OCI-LY3 (cell line): ENCODE measurements at regions not wholly inside any gene's neighbourhood (a gene's known extent, or its start where the extent isn't known, plus 50 kb on each side); places are given as distances from the start of the nearest gene placed in this dataset.

Experiments
- H2AFZ ChIP-seq: fragments of 200-600, 300-600 bp; shearing (Covaris generic); 2 replicates; pipeline ENCODE4 v1.6.0; 2014; ENCODE audit warnings: antibody characterized with exemption, low read depth, low read length
- H3K27ac ChIP-seq: fragments of 200-600, 300-600 bp; sonication (generic); 2 replicates; pipeline ENCODE4 v1.5.1; 2014; ENCODE audit warnings: mild to moderate bottlenecking, low read length, moderate library complexity, mixed read lengths
- H3K27me3 ChIP-seq: fragments of 200-600, 300-600 bp; sonication (generic); 2 replicates; pipeline ENCODE4 v1.6.1; 2014; ENCODE audit warnings: low read depth, low read length, mixed read lengths
- H3K36me3 ChIP-seq: fragments of 200-600, 300-600 bp; sonication (generic); replicated peaks from 2 replicates; pipeline ENCODE3; 2014; ENCODE audit warnings: low read depth, low read length, mixed read lengths
- H3K4me1 ChIP-seq: fragments of 300-600, 200-600 bp; sonication (generic); 2 replicates; pipeline ENCODE4 v1.6.1; 2014; ENCODE audit warnings: low read length, mixed read lengths
- H3K4me2 ChIP-seq: fragments of 200-600, 300-600 bp; sonication (generic); 2 replicates; pipeline ENCODE4 v1.6.1; 2014; ENCODE audit warnings: low read length, mixed read lengths
- H3K4me3 ChIP-seq: fragments of 300-600, 200-600 bp; sonication (generic); 2 replicates; pipeline ENCODE4 v1.5.1; 2014; ENCODE audit warnings: antibody characterized with exemption, mild to moderate bottlenecking, low read length, moderate library complexity
- H3K79me2 ChIP-seq: fragments of 300-600, 200-600 bp; shearing (Covaris generic); 2 replicates; pipeline ENCODE4 v1.6.1; 2014; ENCODE audit warnings: mild to moderate bottlenecking, low read length, mixed read lengths
- H3K9ac ChIP-seq: fragments of 300-600, 200-600 bp; shearing (Covaris generic); 2 replicates; pipeline ENCODE4 v1.6.0; 2014; ENCODE audit warnings: mild to moderate bottlenecking, low read length, moderate library complexity
- H3K9me3 ChIP-seq: fragments of 200-600, 300-600 bp; shearing (Covaris generic); 2 replicates; pipeline ENCODE4 v1.6.1; 2014; ENCODE audit warnings: low read length, mixed read lengths; ENCODE audit not compliant: insufficient read depth
- H4K20me1 ChIP-seq: fragments of 200-600, 300-600 bp; sonication (generic); 2 replicates; pipeline ENCODE4 v1.6.1; 2016; ENCODE audit warnings: low read length, mixed read lengths; ENCODE audit not compliant: insufficient read depth
- EZH2phosphoT487 ChIP-seq: fragments of 200-600 bp; shearing (Covaris generic); IDR thresholded peaks from 2 replicates; pipeline ENCODE4 v1.6.1; 2018; ENCODE audit warnings: antibody characterized with exemption, mixed run types, low read depth
- TF ChIP-seq, protein P1 (sequence below): fragments of 200-600, 300-600 bp; sonication (generic); IDR thresholded peaks from 2 replicates; pipeline ENCODE4 v1.5.1; 2014; ENCODE audit warnings: antibody characterized with exemption, low read length, low read depth

DNA sequence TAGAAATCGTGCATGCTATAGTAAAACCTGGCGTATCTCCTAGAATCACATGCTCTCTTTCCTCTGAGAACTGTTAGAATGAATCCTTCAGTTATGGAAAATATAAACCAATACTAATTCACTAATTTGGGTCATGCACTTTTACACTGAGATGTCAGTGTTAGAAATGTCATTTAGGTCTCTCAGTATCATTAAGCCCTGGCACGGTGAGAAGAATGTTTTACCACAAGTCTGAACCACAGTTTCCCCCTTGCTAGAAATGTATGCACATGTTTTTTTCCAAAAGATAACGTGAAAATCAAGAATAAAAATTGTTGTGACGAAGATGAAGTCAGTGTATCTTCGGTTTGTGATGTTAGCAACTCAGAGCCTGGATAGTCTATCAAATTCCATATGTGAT, 1062.7 kb upstream of the NCAM2 start:
- Histone ChIP-seq H3K79me2 (no peaks in the 10 kb centered on the region), H3K4me1 (no peaks in the 10 kb centered on the region), H3K4me3 (no peak overlapping the region), H3K27me3 (no peaks in the 10 kb centered on the region), H3K27ac (no peak overlapping the region), H3K4me2 (no peak overlapping the region), H3K9me3 (no peaks in the 10 kb centered on the region), H2AFZ (no peak overlapping the region; the same call in 1 of the 2 replicates), H3K36me3 (no peaks in the 10 kb centered on the region), H4K20me1 (no peaks in the 10 kb centered on the region), H3K9ac (no peak overlapping the region)
- TF ChIP-seq, protein P1, sequence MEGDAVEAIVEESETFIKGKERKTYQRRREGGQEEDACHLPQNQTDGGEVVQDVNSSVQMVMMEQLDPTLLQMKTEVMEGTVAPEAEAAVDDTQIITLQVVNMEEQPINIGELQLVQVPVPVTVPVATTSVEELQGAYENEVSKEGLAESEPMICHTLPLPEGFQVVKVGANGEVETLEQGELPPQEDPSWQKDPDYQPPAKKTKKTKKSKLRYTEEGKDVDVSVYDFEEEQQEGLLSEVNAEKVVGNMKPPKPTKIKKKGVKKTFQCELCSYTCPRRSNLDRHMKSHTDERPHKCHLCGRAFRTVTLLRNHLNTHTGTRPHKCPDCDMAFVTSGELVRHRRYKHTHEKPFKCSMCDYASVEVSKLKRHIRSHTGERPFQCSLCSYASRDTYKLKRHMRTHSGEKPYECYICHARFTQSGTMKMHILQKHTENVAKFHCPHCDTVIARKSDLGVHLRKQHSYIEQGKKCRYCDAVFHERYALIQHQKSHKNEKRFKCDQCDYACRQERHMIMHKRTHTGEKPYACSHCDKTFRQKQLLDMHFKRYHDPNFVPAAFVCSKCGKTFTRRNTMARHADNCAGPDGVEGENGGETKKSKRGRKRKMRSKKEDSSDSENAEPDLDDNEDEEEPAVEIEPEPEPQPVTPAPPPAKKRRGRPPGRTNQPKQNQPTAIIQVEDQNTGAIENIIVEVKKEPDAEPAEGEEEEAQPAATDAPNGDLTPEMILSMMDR = no peak
- no peak for TF ChIP-seq EZH2phosphoT487

DNA sequence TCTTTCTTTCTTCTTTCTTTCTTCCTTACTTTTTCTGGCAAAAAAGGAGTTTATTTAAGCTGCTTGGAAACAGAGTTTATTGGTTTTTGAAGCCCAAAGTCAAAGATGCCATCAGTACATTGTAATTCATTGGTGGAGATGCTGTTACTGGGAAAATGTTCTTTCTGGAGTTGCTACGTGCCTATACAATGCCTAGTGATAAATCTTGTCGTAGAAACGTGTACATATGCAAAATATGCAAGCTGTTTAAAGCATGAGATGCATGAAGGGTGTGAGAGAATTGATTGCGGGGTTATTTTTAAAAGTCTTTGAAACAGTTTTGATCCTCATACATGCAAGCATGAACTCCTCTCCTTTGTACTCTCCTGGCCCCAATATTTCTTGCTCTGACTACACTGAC, 1060.6 kb upstream of the NCAM2 start:
- no peaks in the 10 kb centered on the region for H4K20me1 ChIP-seq
- no peak overlapping the region for H3K4me3 ChIP-seq
- H3K79me2 ChIP-seq = no peaks in the 10 kb centered on the region
- H3K4me2 ChIP-seq = no peak overlapping the region
- no peaks in the 10 kb centered on the region for H3K4me1 ChIP-seq
- TF ChIP-seq, protein P1 = no peak
- TF ChIP-seq EZH2phosphoT487 = no peak
- no peaks in the 10 kb centered on the region for H3K27me3 ChIP-seq
- H3K9ac ChIP-seq = no peak overlapping the region
- H3K36me3 ChIP-seq = no peaks in the 10 kb centered on the region
- no peaks in the 10 kb centered on the region for H3K9me3 ChIP-seq
- no peak overlapping the region for H2AFZ ChIP-seq
- H3K27ac ChIP-seq = no peak overlapping the region

DNA sequence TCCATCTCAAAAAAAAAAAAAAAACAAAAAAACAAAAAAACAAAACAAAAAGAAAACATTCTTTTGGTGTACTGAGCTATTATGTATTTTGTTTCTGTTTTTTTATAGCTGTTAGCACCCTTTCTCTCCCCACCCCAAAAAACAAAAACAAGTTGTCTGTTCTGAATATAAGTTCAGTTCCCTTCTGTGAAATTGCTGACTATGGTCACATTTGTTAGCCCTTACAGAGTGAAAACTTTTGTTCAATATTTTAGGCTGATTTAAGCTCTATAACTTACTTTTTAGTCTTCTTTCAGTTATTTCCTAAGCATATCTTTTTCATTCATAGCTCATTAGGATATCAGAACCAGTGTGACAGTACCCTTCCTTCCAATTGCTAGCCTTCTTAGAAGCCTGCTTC, 1056.6 kb upstream of the NCAM2 start:
- Histone ChIP-seq H3K4me2 (no peak overlapping the region), H2AFZ (no peak overlapping the region), H3K9ac (no peak overlapping the region), H4K20me1 (no peaks in the 10 kb centered on the region), H3K79me2 (no peaks in the 10 kb centered on the region), H3K9me3 (no peaks in the 10 kb centered on the region), H3K27ac (no peak overlapping the region), H3K4me1 (no peaks in the 10 kb centered on the region), H3K27me3 (no peaks in the 10 kb centered on the region), H3K36me3 (no peaks in the 10 kb centered on the region), H3K4me3 (no peak overlapping the region)
- TF ChIP-seq, protein P1 = no peak
- no peak for TF ChIP-seq EZH2phosphoT487

DNA sequence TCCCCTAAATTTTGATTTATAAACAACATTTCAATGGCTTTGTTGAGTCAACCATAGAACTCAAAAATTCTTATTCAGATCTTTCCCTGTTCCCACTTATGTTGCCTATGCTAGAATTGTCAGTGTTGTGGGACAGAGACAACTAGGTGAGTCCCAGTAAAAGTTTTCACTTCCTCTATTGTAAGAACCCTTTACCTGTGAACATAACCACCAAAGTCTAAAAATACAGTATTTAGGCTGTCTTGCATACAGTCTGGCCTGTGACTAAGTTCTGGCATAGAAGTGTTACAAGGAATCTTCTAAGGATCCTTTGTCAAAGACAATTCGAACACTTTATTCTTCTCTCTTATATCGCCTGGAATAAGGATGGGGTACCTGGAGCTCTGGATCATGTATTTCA, 1047.9 kb upstream of the NCAM2 start:
- H3K9me3 ChIP-seq = no peaks in the 10 kb centered on the region
- H3K4me2 ChIP-seq = no peak overlapping the region
- H3K27me3 ChIP-seq = no peaks in the 10 kb centered on the region
- H3K4me3 ChIP-seq = no peak overlapping the region
- H3K36me3 ChIP-seq = no peaks in the 10 kb centered on the region
- H4K20me1 ChIP-seq = no peaks in the 10 kb centered on the region
- H3K9ac ChIP-seq = no peak overlapping the region
- no peaks in the 10 kb centered on the region; the same call in 1 of the 2 replicates for H3K4me1 ChIP-seq
- TF ChIP-seq, protein P1 = no peak
- TF ChIP-seq EZH2phosphoT487 = no peak
- H2AFZ ChIP-seq = no peak overlapping the region
- H3K79me2 ChIP-seq = no peaks in the 10 kb centered on the region
- H3K27ac ChIP-seq = no peak overlapping the region
